ENCODE measurements at regions not wholly inside any gene's neighbourhood (a gene's known extent, or its start where the extent isn't known, plus 50 kb on each side); places are given as distances from the start of the nearest gene placed in this dataset.
A peak's percentile ranks its signal among the peaks of the same experiment; 100 is the strongest.

DNA sequence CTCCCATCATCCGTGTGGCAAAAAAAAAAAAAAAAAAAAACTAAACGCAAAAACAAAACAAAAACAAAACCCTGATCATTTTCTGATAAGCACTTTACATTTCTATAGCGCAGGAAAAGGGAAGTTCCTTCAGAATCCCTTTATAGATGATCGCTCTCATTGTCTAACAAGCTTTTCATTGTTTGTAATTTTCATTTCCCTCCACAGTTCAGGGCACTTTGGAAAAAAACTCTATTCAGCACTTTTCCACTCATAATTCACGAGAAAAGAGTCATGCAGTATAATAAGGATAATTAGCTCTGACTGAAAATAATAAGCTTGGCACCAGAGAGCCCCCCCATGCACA is 89.4 kb upstream of the ATXN1 start:
- peak; percentile 39 for DNase-seq

DNA sequence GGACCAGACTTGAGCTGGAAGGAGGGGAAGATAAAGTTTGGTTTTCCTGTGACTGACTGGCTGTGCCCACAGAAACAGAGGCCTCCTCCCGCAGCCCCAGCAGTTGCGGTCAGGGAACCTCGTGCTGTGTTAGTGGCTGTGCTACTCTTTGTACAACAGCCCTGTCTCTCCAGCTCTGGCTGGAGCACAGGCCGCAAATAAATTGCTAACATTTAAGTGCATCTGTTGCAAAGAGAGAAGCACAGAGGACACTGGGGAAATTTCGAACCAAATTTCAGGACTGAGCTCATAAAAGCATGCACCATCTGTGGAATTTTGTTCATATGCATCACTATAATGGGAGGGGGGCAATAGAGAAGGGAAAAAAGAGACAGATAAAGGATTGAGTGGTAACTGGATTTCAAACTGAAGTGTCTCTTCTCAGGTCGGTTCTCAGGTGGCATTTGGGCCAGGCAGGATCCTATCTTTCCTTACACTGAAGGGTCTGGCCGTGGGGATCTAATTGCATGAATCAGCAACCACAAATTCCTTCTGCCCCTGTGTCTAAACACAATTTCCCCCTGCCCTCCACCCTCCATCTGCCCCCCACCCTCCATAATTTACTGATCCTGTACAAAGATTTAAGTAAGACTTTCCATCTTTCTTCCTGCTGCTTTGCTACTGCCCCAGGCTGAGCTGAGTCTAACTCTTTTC is 88.9 kb upstream of the ATXN1 start:
- peak; percentile 85 for DNase-seq

DNA sequence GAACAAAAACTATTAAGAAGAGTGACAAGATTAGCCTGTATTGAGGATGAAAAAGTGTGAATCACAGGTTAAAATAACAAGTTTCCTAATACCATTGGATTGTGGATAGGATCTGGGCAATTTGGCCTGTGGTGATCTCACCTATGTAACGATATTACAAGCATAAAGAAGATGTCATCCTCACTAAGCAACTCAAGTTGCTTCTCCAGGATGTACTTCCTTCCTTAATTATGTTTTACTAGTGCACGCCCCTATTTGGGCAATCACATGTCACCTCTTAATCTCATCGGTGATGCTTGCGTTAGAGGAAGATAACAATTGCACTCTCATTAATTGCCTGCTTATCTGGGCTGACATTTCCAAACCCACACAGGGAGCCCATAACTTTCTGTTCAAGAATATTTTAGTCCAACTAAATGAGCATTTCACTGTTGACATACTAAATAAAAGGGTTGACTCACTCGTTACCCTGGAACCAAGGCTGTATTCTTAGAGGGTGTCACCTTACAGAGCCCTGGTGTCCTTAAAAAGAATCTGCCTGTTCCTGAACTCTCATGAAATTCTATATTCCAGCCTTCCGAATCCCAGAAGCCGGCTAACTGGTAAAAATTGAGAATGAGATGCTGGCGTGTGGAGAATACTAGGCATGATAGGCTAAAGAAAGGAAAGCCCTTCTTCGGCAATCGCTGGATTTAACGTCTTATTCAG is 88.2 kb upstream of the ATXN1 start:
- peak; percentile 49 for DNase-seq

DNA sequence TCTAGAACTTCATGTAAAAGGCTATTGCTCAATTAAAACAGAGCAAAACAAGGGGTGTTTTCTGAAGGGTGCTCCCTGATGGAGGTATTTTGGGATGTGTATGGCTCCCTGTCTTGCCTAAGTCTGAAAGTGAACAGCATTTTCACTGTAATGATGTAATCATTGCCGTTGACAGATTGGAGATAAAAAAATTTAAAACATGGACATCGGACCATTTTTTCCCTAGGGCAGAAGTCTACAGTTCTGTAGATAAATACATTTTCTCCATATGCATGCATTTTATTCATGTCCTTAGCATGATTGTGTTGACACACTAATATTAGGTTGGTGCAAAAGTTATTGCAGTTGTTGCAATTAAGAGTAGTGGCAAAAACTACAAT is 85.1 kb upstream of the ATXN1 start:
- DNase-seq, result no peak

DNA sequence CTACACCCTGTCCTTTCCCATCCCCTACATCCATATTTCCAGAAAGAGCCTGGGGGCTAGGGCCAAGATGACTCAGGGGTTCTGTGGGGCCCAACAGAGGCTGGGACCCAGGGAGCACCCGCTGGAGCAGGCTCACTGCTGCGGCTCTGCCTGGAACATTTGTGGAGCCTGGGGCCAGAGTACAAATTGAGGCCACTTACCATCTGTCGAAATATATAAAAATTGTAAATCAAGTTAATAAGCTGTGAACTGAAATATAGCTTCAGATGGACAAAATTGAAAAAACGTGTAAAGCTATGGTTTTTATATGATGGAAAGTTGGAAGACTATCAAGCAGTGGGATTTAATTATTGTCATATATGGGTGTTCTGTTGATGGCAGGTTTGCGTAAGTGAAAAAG is 82.9 kb upstream of the ATXN1 start:
- no peak for DNase-seq

DNA sequence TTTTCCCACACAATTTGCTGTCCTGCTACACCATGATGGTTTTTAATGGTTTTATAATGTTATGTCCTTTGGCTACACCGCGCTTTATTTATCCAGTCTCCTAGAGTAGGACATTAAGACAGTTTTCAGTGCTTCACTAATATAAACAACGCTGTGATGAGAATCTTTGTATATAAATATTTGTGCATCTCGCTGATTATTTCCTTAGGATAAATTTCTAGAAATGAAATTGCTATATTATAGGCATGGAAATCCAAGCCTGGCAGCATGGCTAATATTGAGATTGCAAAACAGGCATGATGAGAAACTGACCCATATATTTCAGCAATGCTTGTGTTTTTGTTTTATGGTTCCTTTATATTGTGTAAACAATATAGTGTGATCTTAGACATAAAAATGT is 81.4 kb upstream of the ATXN1 start:
- DNase-seq, result no peak

DNA sequence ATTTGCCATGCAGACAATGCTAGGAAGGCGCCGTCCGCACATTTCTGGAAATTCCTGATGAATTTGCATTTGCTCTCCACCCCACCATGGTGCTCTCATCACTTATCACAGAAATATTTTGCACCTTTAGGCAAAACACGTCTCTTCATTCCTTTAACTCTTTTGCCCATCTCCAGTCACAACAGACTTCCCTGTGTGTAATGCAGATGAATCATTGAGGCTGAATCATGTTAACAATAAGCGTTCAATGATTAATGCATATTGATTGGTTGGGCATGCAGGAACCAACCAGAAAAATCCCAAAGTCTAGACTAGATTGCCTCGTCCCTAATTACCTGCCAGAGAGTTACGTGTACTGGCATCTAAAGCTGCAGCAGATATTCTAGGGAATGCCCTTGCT is 80.0 kb upstream of the ATXN1 start:
- no peak for DNase-seq

DNA sequence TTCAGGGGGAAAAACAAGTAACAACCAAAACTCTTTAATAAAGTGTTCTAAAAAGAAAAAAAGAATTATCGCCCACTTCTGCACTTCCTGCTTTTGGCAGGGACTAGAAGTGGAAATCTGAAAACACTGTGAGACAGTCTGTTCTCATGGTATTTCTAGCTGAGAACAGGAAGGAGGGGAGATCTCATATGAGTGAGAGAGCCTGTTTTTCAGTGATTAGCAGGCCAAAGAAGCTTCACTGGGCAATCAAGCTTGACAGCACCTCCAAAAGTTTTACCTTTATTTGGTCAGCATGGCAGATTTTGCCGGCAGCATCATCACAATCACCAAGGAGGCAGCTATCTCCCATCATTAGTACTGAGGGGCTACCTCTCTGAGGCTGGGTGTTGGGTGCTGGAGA is 79.5 kb upstream of the ATXN1 start:
- DNase-seq, result no peak

DNA sequence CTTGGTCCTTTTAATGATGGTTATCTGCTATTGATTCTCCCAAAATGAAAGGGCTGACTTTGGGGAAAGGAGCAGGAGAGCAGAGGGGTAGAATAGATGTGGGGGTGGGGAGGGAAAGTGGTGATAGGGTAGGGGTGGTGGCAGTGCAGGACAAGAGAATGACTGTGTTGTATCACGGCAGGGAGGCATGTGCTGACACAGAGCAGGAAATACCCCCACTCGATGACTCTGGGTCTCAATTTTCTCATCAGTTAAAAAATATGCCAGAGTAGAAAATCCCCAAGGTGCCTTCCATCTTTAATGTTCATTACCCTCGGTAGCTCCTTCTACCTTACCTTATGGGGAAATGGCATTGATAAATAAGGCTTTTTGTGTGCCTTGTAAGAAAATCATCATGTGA is 79.0 kb upstream of the ATXN1 start:
- DNase-seq, result no peak

DNA sequence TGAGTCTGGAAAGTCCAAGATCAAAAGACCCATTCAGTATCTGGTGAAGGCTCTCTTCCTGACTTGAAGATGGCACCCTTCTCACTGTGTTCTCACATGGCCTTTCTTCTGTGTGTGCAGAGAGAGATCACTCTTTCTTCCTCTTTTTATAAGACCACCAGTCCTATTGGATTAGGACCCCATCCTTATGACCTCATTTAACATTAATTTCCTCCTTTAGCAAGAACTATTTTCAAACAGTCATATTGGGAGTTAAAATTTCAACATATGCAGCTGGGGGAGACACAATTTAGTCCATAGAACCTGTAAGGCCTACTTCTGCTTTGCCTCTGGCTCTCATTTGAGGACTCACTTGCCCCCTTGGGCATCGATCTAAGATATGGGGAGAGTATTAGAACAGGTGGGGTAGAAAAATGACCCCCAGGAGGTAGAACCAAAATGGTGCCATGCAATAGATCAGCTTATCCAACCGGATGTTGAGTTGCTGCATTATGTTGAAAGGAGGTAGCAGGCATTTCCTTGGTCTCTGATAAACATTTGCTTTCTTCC is 78.4 kb upstream of the ATXN1 start:
- DNase-seq, result no peak

DNA sequence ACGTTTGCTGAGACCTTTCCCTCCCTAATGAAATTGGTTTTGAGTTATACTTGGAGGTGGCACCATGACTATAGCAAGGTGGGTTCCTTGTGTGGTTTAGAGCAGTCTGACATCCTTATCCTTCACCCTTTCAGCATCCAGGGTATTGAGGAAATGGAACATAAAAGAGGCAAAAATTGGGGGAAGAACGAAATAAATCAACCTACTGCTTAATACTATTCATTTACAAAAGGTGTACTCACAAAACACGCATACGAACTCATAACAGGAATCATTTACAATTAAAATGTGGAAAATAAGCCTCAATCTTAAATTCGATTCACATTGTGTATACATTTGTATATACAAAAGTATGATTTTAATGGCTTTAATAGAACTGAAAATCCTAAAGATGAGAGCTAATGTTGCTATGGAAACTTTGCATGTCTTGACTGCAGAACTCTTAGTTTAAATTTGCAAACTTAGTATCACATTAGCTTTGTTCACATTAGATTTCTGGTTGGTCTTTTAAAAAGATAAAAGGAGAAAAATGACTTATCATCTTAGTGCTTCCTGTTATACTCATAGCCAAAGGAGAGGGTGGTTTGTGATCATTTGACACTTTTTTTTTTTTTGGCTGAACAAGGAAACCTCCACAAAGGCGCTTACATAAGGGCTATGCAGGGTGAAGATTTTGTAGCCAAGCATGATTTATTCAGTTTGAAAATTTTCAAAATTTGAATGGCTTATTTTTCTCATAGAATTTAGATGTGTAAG is 76.1 kb upstream of the ATXN1 start:
- DNase-seq, result peak; percentile 23

DNA sequence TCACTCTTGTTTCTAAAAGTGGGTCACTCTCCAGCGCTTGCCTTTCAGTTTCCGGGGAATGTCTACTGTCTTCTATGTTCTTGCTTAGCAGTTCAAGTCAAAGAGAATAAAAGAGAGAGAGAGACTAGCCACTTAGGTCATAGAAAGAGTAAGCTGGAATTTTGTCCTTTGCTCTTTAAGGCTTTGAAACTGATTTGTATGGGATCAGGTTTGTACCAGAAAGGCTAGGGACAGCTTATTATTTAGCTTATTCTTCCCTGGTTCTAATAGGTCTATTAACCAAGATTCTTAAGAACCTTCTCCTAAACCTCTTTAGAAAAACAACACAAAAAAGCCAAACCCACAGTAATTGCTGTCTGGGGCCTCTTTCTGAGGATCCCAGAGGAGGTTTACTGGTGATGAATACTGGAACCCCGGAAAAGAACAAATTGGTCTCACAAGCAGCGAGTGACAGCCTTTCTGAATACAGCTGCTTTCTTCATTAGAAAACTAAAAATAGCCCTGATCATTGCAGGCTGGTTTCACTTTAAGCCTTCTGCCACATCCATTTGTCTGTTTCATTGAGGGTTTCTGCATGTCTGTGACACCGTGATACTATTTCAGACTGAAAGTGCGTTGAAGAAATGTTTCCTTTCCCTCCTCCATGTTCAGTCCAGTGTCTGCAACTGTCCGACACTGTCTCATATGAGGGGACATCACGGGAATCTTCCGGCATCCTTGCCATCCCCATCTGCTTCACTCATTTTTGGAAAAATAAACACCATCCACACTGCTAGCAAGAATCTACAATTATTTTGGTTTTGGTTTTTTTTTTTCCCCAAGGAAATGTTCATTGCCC is 75.1 kb upstream of the ATXN1 start:
- DNase-seq, result peak; percentile 52

DNA sequence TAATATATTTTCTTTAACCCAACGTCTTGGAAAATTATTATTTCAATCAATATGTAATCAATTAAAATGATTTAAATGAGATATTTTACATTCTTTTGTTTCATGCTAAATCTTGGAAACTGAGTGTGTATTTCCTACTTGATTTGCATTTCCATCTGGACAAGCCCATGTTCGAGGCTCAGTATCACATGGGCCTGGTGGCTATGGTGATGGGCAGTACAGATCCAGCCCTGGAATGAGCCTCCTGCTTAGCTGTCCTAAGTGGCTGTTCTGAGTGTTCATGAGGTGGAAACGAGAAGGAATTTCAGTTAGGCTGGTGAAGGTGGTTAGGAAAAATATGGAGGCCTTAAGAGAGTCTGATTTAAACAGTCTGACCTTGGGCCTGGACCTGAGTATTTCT is 73.0 kb upstream of the ATXN1 start:
- no peak for DNase-seq

DNA sequence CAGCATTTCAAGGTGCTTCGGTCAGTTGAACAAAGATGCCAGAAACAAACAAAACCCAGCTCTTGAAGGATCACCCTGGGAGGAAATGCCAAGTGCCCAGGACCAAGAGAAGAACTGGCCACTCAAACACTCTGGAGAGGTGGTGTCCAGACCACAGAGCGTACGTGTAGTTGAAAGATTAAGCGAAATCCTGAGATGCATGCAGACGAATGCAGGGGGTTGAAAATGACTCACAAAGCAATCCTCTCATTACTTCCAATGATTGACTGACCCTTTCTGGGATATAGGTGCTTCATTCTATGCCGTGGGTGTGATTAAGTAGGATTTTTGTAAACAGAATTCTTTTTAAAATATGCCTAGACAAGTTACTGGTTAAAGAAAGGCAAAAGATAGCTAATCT is 71.5 kb upstream of the ATXN1 start:
- DNase-seq, result no peak

DNA sequence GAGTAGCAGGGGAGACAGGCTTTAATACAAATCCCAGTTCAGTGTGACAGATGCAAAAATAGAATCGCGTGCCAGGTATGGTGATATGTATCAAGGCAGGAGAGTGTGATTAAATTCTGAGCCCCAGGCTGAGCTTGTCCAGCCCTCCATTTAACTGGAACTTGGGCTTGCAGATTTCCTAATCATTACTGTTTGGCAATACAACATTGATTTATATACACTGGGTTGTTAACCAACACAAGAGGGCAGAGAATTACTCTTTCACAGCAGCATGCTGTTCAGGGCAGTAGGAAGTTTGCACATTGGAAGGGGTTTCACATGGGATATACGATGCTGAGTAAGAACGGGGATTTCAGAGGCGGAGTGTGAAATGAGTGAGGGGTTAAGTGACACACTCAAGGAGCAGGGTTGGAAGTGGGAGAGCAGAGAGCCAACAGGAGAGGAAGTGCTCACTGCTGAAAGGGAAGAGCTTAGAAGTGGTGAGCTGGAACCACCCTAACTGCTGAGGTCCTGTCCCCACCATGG is 70.8 kb upstream of the ATXN1 start:
- no peak for DNase-seq

DNA sequence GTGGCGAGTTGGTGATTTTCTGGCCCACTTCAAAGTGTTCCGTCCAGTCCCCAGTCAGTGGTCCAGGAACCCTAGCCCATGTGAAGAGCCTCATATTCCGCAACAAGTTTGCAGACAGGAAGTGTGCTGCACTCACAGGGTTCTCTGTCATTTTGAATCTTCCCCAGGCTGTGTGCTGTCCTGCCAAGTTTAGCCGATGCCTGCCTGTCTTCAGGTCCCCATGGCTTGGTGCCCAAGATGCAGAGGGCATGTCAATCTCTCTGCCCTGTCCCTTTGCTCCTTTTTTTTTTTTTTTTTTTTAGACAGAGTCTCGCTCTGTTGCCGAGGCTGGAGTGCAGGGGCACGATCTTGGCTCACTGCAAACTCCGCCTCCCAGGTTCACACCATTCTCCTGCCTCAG is 69.9 kb upstream of the ATXN1 start:
- no peak for DNase-seq

DNA sequence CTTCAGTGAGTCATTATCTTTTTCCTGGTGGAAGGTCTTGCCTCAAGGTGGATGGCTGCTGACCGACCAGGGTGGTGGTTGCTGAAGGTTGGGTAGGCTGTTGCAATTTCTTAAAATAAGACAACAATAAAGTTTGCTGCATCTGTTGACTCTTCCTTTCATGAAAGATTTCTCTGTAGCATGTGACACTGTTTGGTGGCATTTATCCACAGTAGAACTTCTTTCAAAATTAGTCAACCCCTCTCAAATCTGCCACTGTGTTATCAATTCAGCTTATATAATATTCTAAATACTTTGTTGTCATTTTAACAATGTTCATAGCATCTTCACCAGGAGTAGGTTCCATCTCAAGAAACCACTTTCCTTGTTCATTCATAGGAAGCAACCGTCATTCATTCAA is 66.8 kb upstream of the ATXN1 start:
- no peak for DNase-seq

DNA sequence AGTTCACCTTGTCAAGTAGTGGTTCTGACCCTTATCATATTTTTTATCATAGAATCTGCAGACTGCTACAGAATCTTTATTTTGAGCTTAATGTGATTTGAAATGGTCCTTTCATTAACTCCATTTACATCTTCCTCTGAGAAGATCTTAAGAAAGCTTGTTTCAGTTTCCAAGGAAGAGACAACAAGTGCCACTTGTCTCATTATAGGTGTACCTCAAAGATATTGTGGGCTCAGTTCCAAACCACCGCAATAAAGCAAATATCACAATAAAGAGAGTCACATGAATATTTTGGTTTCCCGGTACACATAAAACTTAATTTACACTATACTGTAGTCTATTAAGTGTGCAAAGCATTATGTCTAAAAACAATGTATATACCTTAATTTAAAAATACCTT is 66.4 kb upstream of the ATXN1 start:
- no peak for DNase-seq

DNA sequence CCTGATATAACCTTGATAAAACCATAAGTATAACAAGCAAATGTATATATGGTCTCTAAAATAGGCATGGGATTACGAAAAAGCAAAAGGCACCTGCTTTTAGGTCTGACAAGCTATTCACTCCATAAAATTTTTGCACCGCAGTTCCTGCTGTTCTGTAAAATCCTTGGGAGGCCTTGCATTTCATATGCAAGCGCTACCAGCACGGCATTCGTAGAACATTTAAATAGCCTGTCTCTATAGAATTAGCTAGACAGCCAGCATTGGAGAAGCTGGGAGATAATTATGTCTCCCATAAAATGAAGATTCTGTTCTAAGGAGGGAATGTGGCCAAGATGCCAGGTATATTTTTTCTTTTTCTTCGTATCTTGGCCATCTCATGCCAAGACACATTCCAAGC is 64.5 kb upstream of the ATXN1 start:
- no peak for DNase-seq

DNA sequence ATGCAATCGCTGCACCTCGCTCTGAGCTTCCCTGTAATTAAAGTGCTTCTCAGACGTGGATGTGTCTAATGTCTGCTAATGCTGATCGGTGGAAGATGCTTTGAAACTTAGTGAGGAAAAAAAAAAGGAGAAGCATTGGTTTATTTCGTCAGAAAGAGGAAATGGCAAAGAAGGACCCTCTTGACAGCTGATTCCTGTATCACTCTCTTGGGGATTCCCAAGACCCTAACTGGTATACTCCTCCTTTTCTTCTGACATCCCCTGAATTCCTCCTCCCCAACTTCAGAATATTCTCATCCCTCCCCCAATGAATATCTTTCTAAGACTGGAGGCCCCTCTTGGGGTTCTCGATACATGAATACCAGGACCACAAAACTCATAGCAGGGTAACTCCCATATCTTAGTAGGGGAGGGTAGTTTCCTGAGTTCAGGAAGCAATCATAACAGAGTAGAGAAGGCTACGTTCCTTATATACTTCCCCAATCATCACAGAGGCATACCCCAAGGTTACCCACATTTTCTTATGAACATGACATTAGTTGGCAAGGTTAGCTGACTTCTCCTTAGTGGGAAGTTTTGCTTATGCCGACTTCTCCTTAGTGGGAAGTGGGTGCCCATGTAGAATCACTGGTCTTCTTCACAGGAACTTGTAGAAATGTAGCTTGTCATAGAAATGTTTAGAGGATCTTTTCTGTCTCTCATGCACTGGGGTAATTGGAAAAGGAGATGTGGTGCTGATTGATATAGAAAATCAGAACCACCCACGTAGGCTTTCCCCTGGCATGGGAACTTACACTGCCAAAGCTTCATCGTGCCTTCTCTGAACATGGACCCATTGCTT is 63.8 kb upstream of the ATXN1 start:
- DNase-seq, result peak; percentile 35

DNA sequence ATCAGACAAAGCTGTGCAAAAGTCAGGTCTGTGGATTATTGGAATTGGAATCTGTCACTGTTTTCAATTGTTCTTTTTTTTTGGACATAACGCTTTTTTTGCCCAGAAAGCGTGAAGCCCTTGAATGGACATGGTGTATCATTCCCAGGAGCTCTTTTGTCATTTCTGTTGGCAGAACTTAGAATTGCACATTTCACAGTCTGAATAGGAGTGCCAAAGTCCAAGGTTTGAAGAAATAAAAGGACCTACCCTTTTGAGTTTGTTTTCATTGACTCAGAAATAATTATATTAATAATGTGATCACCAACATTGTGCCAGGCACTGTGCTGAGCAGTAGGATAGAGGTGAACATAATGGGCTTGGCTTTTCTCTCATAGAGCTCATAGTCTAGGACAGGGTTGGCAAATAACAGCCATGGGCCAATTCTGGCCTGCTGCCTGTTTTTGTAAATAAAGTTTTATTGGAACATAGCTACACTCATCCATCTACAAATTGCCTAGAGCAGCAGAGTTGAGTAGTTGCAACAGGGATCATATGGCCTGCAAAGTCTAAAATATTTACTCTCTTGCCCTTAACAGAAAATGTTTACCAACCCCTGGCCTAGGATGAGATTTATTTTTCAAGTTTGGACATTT is 62.6 kb upstream of the ATXN1 start:
- no peak for DNase-seq
